ENCODE measurements at regions not wholly inside any gene's neighbourhood (a gene's known extent, or its start where the extent isn't known, plus 50 kb on each side); places are given as distances from the start of the nearest gene placed in this dataset.

- H3K9me2 ChIP-seq (replicated peaks; ENCODE audit: insufficient read depth, low read length): no peaks in the 10 kb centered on the region
- no peak overlapping the region for H2AFZ ChIP-seq (ENCODE audit: low read depth, low read length, severe bottlenecking)
- TF ChIP-seq EZH2phosphoT487 (conservative IDR thresholded peaks at IDR 0.05; ENCODE audit: low read length) (no peak), CTCF (IDR thresholded peaks at IDR 0.05; ENCODE audit: insufficient read depth, low read length, poor library complexity, severe bottlenecking) (peak; percentile 38)
- no peaks in the 10 kb centered on the region for H4K20me1 ChIP-seq (ENCODE audit: low read depth, low read length)
- no peak overlapping the region for H3K4me3 ChIP-seq (ENCODE audit: insufficient read depth, low read length, poor library complexity, severe bottlenecking)
- no peak overlapping the region for H3K4me2 ChIP-seq (ENCODE audit: low read depth, low read length, poor library complexity, severe bottlenecking)
- H3K27me3 ChIP-seq (ENCODE audit: low read length): no peaks in the 10 kb centered on the region
- no peak overlapping the region for H3K9ac ChIP-seq (ENCODE audit: low read length)
- no peak overlapping the region for H3K27ac ChIP-seq (ENCODE audit: low read depth, low read length)
- H3F3A ChIP-seq (ENCODE audit: insufficient read depth): no peaks in the 10 kb centered on the region
- no peaks in the 10 kb centered on the region for H3K36me3 ChIP-seq (ENCODE audit: low read length)
- H3K9me3 ChIP-seq (ENCODE audit: insufficient read depth, low read length): no peaks in the 10 kb centered on the region
- H3K79me2 ChIP-seq (ENCODE audit: insufficient read depth, low read length): no peaks in the 10 kb centered on the region
Measured at GRCh38 chr13:23960566-23961156, 63.4 kb upstream of the C1QTNF9B start.

- H3K36me3 ChIP-seq (ENCODE audit: low read length): no peaks in the 10 kb centered on the region
- H4K20me1 ChIP-seq (ENCODE audit: low read depth, low read length): no peaks in the 10 kb centered on the region
- H2AFZ ChIP-seq (ENCODE audit: low read depth, low read length, severe bottlenecking): no peak overlapping the region
- no peak overlapping the region for H3K9ac ChIP-seq (ENCODE audit: low read length)
- no peak overlapping the region for H3K4me3 ChIP-seq (ENCODE audit: insufficient read depth, low read length, poor library complexity, severe bottlenecking)
- TF ChIP-seq EZH2phosphoT487 (conservative IDR thresholded peaks at IDR 0.05; ENCODE audit: low read length): no peak
- TF ChIP-seq CTCF (IDR thresholded peaks at IDR 0.05; ENCODE audit: insufficient read depth, low read length, poor library complexity, severe bottlenecking): no peak
- no peaks in the 10 kb centered on the region for H3K27me3 ChIP-seq (ENCODE audit: low read length)
- H3K9me3 ChIP-seq (ENCODE audit: insufficient read depth, low read length): no peaks in the 10 kb centered on the region
- H3K9me2 ChIP-seq (replicated peaks; ENCODE audit: insufficient read depth, low read length): no peaks in the 10 kb centered on the region
- H3F3A ChIP-seq (ENCODE audit: insufficient read depth): no peaks in the 10 kb centered on the region
- H3K79me2 ChIP-seq (ENCODE audit: insufficient read depth, low read length): no peaks in the 10 kb centered on the region
- H3K27ac ChIP-seq (ENCODE audit: low read depth, low read length): no peak overlapping the region
- H3K4me2 ChIP-seq (ENCODE audit: low read depth, low read length, poor library complexity, severe bottlenecking): no peak overlapping the region
Measured at GRCh38 chr13:23963184-23963931, 66.1 kb upstream of the C1QTNF9B start.

- no peak overlapping the region for H3K9ac ChIP-seq (ENCODE audit: low read length)
- H3K36me3 ChIP-seq (ENCODE audit: low read length): no peaks in the 10 kb centered on the region
- no peaks in the 10 kb centered on the region for H3K27me3 ChIP-seq (ENCODE audit: low read length)
- H3K4me3 ChIP-seq (ENCODE audit: insufficient read depth, low read length, poor library complexity, severe bottlenecking): no peak overlapping the region
- no peak overlapping the region for H3K4me2 ChIP-seq (ENCODE audit: low read depth, low read length, poor library complexity, severe bottlenecking)
- H3K9me2 ChIP-seq (replicated peaks; ENCODE audit: insufficient read depth, low read length): no peaks in the 10 kb centered on the region
- TF ChIP-seq CTCF (IDR thresholded peaks at IDR 0.05; ENCODE audit: insufficient read depth, low read length, poor library complexity, severe bottlenecking) (no peak), EZH2phosphoT487 (conservative IDR thresholded peaks at IDR 0.05; ENCODE audit: low read length) (no peak)
- no peaks in the 10 kb centered on the region for H4K20me1 ChIP-seq (ENCODE audit: low read depth, low read length)
- no peaks in the 10 kb centered on the region for H3F3A ChIP-seq (ENCODE audit: insufficient read depth)
- no peak overlapping the region for H2AFZ ChIP-seq (ENCODE audit: low read depth, low read length, severe bottlenecking)
- no peaks in the 10 kb centered on the region for H3K9me3 ChIP-seq (ENCODE audit: insufficient read depth, low read length)
- no peaks in the 10 kb centered on the region for H3K79me2 ChIP-seq (ENCODE audit: insufficient read depth, low read length)
- H3K27ac ChIP-seq (ENCODE audit: low read depth, low read length): no peak overlapping the region
Measured at GRCh38 chr13:23963947-23964346, 66.6 kb upstream of the C1QTNF9B start.
